ENCODE measurements at regions not wholly inside any gene's neighbourhood (a gene's known extent, or its start where the extent isn't known, plus 50 kb on each side); places are given as distances from the start of the nearest gene placed in this dataset.

- Histone ChIP-seq H3K4me1 (ENCODE audit: control insufficient read depth, extremely low read depth, insufficient read depth, low read length) (no peaks in the 10 kb centered on the region), H3K27me3 (ENCODE audit: control insufficient read depth in 2 of 2, insufficient read depth in 2 of 2, low read length in 2 of 2) (no peaks in the 10 kb centered on the region), H3K4me2 (ENCODE audit: insufficient read depth, low read length) (no peak overlapping the region), H3K79me2 (ENCODE audit: control insufficient read depth, insufficient read depth, low read length) (no peaks in the 10 kb centered on the region), H3K27ac (ENCODE audit: insufficient read depth, low read depth, low read length) (no peak overlapping the region), H4K20me1 (replicated peaks; ENCODE audit: control insufficient read depth, extremely low read depth, insufficient read depth, low read length) (no peaks in the 10 kb centered on the region), H3K36me3 (ENCODE audit: control insufficient read depth in 2 of 2, extremely low read depth in 1 of 2, insufficient read depth in 2 of 2, low read length in 2 of 2) (no peaks in the 10 kb centered on the region), H3K9ac (replicated peaks; ENCODE audit: extremely low read depth, insufficient read depth, low read length) (no peak overlapping the region), H3K9me3 (replicated peaks; ENCODE audit: control insufficient read depth, insufficient read depth, low read length) (peaks cover 3% of the 10 kb centered on the region), H3K9me1 (replicated peaks; ENCODE audit: control insufficient read depth, extremely low read depth, insufficient read depth, low read length) (no peaks in the 10 kb centered on the region), H3K4me3 (replicated peaks in 1 of 3; ENCODE audit: insufficient read depth in 1 of 3, low read depth in 1 of 3, low read length in 3 of 3) (no peak overlapping the region), H2AFZ (ENCODE audit: low read depth, low read length) (no peak overlapping the region)
- dilution Hi-C loops (cut with MboI; ENCODE audit: extremely low pct_ligation_motif_present, low sequenced_read_pairs) = no loop called here
- ChIA-PET POLR2A (no interaction called here), CTCF (no interaction called here)
- TF ChIP-seq EZH2 (IDR thresholded peaks at IDR 0.05; ENCODE audit: borderline replicate concordance, low read depth, low read length, severe bottlenecking) = no peak
- no peak for TF ChIP-seq MYC (IDR thresholded peaks at IDR 0.05; ENCODE audit: low read depth, low read length)
- no peak for TF ChIP-seq POLR2A (IDR thresholded peaks at IDR 0.05; ENCODE audit: low read depth, low read length)
- TF ChIP-seq CTCF (IDR thresholded peaks at IDR 0.05; ENCODE audit: extremely low read depth in 1 of 2, insufficient read depth in 1 of 2, low read depth in 1 of 2, low read length in 2 of 2) = no peak
- no peak for TF ChIP-seq FOS (IDR thresholded peaks at IDR 0.05; ENCODE audit: borderline replicate concordance, insufficient read depth, low read length)
- TF ChIP-seq JUN (IDR thresholded peaks at IDR 0.05; ENCODE audit: borderline replicate concordance, insufficient read depth, insufficient read length, low read depth) = no peak
- no peak for TF ChIP-seq GATA2 (IDR thresholded peaks at IDR 0.05; ENCODE audit: insufficient read depth, insufficient read length, low read depth, low read length)
- TF ChIP-seq MAX (IDR thresholded peaks at IDR 0.05; ENCODE audit: insufficient read depth, insufficient read length) = no peak
- TF ChIP-seq POLR2AphosphoS5 (IDR thresholded peaks at IDR 0.05; ENCODE audit: insufficient read depth, low read depth, low read length) = no peak
- DNase-seq (ENCODE audit: low read depth, low spot score) (no peak), FAIRE-seq (no peak)
- intact Hi-C loops (cut with micrococcal nuclease) = no loop called here
- no TSS peak for BruUV-seq (replicated peaks)
These were observed 244.0 kb upstream of the CHRNA7 start for GRCh38 chr15:31786360-31786759.

Data from endothelial cell of umbilical vein (primary cell).